Activated CD8-positive, alpha-beta memory T cell treated with anti-CD3 and anti-CD28 coated beads, Interleukin-2, amount 50 U/mL, for 48 hours (primary cell): ENCODE measurements at regions not wholly inside any gene's neighbourhood (a gene's known extent, or its start where the extent isn't known, plus 50 kb on each side); places are given as distances from the start of the nearest gene placed in this dataset.

Experiments used
- DNase-seq: peaks from one replicate; pipeline ENCODE4 v3.0.0-alpha.2; 2020

DNA sequence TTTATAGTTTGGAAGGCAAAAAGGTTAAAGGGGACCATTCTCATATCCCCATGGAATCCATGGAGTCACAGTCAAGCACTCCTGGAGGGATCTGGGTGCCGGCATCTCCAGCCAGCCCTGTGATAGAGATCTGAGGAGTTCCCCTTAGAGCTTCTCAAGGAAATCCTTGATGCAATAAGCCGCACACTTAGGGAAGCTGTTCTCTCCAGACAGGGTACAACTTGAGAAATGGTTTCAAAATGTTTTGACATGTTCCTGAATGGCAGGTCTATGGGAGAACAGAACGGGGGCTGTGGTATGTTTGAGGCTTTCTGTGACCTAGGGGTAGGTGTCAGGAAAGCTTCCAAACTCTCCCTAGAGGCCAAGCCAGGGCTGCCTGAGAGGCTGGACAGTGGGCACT, 292.9 kb downstream of the TLE3 start:
- no peak for DNase-seq

DNA sequence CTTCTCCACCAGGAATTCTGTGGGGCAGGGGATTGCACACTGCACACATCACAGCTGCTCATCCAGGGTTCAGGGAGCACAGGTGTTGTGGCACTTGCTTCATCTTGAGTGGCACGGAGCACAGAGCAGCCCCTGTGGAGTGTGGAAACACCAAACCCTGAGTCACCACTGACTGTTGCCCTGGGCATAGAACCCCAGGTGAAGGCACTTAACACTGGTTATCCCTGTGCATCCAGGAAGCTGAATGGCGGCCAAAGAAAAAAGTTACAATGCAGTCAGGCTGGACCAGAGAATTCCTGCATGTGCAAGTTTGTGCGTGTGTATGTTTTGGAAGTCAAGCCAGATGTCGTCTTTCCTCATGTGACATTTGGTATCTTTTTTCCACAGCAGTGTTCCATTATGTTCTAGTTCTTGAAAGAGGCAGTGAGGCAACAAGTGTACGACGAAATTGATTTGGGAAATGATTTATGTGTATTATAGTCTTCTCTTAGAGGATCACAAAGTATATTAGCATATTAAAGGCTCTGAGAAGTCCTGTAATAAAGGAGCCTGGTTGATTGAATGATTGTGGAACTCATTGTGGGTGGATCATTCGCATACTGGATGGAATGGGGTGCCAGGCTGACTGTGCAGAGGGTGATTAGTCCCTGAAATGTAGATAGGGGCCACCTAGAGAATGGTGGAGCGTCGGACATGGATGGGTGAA, 292.3 kb downstream of the TLE3 start:
- no peak for DNase-seq

GRCh38 chr15:69806287-69806915, 291.3 kb downstream of the TLE3 start:
- no peak for DNase-seq

GRCh38 chr15:69807721-69808120, 290.0 kb downstream of the TLE3 start:
- no peak for DNase-seq

GRCh38 chr15:69808756-69809155, 289.0 kb downstream of the TLE3 start:
- no peak for DNase-seq

DNA sequence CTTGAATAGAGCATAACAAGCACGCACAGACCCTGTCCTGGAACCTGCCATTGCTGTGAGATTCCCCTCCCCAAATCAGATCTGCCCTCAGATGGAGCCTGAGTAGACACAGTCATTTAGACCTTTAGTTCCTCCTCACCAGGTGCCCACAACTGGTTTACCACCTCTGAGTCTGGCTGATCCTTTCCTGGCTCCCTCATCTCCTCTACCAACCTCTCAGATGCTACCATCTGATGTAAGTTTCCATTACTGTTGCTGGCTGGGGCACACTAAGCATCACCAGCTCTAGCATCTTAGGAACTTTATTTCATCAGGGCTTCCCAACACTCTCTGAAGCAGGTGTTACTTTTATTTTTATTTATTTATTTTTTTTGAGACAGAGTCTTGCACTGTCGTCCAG, 288.3 kb downstream of the TLE3 start:
- DNase-seq, result no peak

- DNase-seq, result no peak
Measured at GRCh38 chr15:69810431-69811354, 287.0 kb downstream of the TLE3 start.

- no peak for DNase-seq
Measured at GRCh38 chr15:69812861-69813261, 284.9 kb downstream of the TLE3 start.

- DNase-seq, result no peak
Measured at GRCh38 chr15:69813881-69814280, 283.8 kb downstream of the TLE3 start.

- DNase-seq, result no peak
Measured at GRCh38 chr15:69814932-69815331, 282.8 kb downstream of the TLE3 start.

- no peak for DNase-seq
Measured at GRCh38 chr15:69815793-69816192, 281.9 kb downstream of the TLE3 start.

DNA sequence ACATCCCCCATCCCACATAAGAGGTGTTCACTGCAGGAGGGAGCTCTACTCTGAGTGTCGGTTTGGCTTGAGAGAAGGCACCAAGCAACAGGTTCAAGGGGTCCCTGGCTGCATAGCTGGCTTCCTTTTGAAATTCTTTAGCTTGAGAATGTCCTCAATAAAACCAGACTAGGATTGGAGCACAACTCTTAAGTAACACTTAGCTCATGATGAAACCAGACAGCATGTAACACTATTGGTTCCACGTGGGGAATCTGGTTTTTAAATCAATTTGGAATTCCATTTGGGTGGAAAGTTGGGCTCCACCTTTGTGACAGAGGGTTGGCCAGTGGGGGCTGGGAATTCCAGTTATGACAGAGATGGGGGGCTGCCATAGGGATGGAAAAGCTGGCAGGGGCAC, 281.2 kb downstream of the TLE3 start:
- DNase-seq, result no peak

GRCh38 chr15:69818529-69818928, 279.2 kb downstream of the TLE3 start:
- no peak for DNase-seq

- no peak for DNase-seq
Measured at GRCh38 chr15:69819371-69819770, 278.3 kb downstream of the TLE3 start.

DNA sequence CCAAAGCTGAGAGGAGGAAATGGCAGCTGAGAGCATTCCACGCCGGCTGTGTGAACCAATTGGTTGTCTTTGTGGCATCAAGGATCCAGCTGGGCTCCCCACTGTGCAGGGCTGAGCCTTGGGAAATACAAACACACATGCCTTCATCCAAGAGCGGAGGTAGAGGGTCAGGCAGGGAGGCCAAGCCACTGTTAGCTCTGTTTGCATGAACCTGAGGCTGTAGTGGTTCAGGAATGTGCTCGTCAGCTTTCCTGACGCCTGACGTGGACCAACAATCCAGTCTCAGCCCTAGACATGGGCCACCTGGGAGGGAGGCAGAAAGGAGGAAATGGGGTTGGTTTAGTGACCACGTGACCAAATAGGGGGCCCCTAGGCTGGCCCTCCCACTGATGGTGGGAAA, 276.9 kb downstream of the TLE3 start:
- DNase-seq, result no peak

DNA sequence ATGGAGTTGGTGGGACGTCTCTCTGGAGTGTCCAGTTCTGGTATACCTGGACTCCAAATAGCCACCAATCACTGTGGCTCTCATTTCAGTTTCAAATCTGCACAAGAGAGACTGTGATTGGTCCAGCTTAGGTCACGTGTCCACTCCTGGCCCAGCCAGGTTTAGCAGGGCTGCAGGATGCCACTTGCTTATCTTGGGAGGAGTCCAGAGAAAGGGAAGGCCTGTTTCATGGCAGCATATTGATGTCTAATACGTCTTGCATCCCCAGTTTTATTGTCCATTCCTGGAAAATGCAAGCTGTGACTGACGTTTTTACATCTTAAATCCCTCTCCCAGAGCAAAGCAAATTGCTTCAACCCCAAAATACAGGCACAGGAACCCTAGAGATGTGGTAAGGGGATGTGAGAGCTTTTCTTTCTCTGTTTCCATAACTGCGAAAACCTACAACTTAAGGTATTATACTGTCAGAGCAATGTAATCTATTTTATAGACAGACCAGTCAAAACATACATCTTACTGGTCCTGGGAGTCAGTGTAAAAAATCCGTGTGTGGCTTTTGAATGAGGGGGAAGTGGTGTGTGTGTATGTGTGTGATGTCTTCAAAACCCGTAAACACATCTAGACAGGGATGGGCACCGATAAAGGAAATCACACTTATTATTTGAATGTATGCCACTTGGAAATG, 274.4 kb downstream of the TLE3 start:
- no peak for DNase-seq

DNA sequence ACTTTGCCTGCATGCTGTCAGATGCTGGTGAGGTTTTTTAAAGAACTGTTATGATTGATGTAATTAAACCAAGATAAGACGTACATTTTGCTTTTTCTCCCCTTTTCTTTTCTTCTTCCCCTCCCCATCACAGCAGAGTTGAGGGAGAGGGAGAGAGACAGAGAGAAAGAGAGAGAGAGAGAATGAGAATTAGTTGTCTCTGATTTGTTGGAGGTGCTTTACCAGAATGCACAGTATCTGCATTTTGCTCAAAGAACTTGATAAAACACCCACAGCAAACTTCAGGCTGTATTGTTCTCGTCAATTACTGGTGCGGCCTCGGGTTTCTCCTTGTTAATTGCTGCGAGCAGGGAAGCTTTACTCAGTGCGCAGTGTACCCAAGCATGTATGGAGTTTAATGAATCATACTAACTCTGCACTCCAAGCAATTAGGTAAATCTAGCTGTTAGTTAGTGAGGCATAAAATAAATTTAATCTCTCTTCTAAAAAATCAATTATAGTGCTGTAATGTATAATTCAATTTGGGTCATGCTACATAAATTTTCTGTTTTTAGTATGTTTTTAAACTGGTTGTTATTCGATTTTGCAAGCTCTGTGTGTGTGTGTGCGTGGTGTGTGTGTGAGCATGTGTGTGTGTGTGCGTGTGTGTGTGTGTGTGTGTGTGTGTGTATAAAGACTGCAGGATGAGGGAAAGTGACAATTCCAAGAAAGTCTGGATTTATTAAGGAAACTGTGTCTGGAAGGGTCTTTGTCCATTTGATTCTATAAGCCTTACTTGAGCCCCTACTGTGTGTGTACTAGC, 273.4 kb downstream of the TLE3 start:
- no peak for DNase-seq

DNA sequence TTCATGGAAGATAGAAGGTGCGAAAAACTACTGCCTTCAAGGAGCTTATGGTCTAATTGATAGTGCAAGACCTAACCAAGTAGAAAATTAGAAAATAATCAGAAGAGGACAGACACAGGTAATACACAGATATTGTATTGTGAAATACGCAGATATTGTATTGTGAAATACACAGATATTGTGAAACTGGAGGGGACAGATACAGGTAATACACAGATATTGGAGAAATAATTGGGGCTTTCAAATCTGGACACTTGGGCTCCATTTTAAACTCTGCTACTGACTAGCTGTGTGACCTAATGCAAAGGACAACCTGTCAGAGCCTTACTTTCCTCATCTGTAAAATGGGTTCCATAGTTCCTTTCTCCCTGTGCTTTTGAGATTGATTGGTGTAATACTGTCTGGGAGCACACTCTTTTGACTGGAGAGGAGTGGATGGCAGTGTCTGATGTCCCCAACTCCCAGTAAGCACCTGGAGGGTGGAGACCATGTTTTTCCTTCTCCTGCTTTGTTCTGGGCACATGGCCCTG, 272.8 kb downstream of the TLE3 start:
- DNase-seq, result no peak

- DNase-seq, result no peak
Measured at GRCh38 chr15:69825941-69826818, 271.5 kb downstream of the TLE3 start.

GRCh38 chr15:69826819-69827175, 270.9 kb downstream of the TLE3 start:
- no peak for DNase-seq

DNA sequence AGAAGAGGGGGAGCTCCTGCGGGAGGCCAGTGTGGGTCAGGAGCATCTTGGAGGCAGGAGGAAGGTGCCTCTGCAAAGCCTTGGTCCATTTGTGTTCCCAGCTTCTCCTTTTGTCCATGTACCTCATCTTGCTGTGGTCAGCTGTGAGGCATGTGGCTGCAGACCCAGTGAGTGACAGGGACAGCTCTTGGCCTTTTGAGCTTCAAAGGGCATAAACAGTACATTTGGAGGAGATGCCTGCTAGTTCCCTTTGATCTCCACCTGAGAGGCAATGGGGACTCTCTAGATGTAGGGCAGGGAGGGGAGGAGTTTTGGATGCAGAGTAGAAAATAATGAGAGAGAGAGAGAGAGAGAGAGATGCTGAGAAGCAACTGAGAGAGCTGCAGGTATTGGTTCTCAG, 270.0 kb downstream of the TLE3 start:
- no peak for DNase-seq
